DOHH2 (cell line): ENCODE measurements at regions not wholly inside any gene's neighbourhood (a gene's known extent, or its start where the extent isn't known, plus 50 kb on each side); places are given as distances from the start of the nearest gene placed in this dataset.
"Not testable (repeated sequence)": the region's sequence is repeated elsewhere in the genome, so short reads cannot be mapped to it uniquely, and the experiment has no call there.

ENCODE experiments used
- CTCF ChIP-seq: fragments of 200-600 bp; sonication (generic); IDR thresholded peaks from one replicate; pipeline ENCODE4 v1.5.1; 2014; ENCODE audit warnings: antibody characterized with exemption, mild to moderate bottlenecking, low read depth, low read length; ENCODE audit not compliant: poor library complexity, severe bottlenecking
- EZH2phosphoT487 ChIP-seq: fragments of 200-600 bp; sonication (generic); IDR thresholded peaks from 2 replicates; pipeline ENCODE4 v1.6.1; 2017; ENCODE audit warnings: borderline replicate concordance, mild to moderate bottlenecking, antibody characterized with exemption, low read length, moderate library complexity, mixed read lengths

GRCh38 chr6:26799903-26800633 is 140.5 kb upstream of the ZNF322 start:
- not testable (repeated sequence) for TF ChIP-seq CTCF, EZH2phosphoT487
